K562 (cell line): ENCODE measurements at regions not wholly inside any gene's neighbourhood (a gene's known extent, or its start where the extent isn't known, plus 50 kb on each side); places are given as distances from the start of the nearest gene placed in this dataset.
A peak's percentile ranks its signal among the peaks of the same experiment; 100 is the strongest.

ENCODE experiments used
- CTBP1 ChIP-seq: fragments of 450-650 bp; IDR thresholded peaks from 2 replicates; pipeline ENCODE4 v1.6.1; 2016; ENCODE audit warnings: borderline replicate concordance
- HNRNPUL1 ChIP-seq: fragments of 200-400 bp; formaldehyde crosslinking; IDR thresholded peaks from 2 replicates; pipeline ENCODE4 v1.6.1; 2017; ENCODE audit warnings: low read length
- MYNN ChIP-seq, 2 experiments: sonication (generic); formaldehyde crosslinking in 1 of 2; IDR thresholded peaks; 2 replicates each; pipeline versions ENCODE4 v1.5.0 to v1.6.1; 2016 to 2020; ENCODE audit warnings: antibody characterized with exemption in 1 of 2, missing genetic modification reagents in 1 of 2
- SAFB ChIP-seq: fragments of 200-400 bp; formaldehyde crosslinking; IDR thresholded peaks from 2 replicates; pipeline ENCODE4 v1.6.1; 2017; ENCODE audit warnings: low read depth, low read length, borderline replicate concordance
- SP2 ChIP-seq: IDR thresholded peaks from 2 replicates; pipeline ENCODE4 v1.6.1; 2011; ENCODE audit warnings: mild to moderate bottlenecking, low read depth, low read length, moderate library complexity; ENCODE audit not compliant: poor library complexity, severe bottlenecking; ENCODE audit errors: extremely low read depth
- ZEB2 ChIP-seq: fragments of 450-650 bp; IDR thresholded peaks from 2 replicates; pipeline ENCODE4 v1.6.1; 2016
- ZNF184 ChIP-seq: sonication (generic); formaldehyde crosslinking; IDR thresholded peaks from 2 replicates; pipeline ENCODE4 v1.5.0; 2020; ENCODE audit warnings: missing genetic modification reagents
- ZNF263 ChIP-seq: sonication (generic); formaldehyde crosslinking; IDR thresholded peaks from 2 replicates; pipeline ENCODE4 v1.8.0; 2022; ENCODE audit warnings: mild to moderate bottlenecking, missing genetic modification reagents, borderline replicate concordance
- ZNF695 ChIP-seq: fragments of 450-650 bp; formaldehyde crosslinking; IDR thresholded peaks from 2 replicates; pipeline ENCODE4 v1.4.0; 2020; ENCODE audit warnings: mild to moderate bottlenecking, moderate library complexity
- TF ChIP-seq, protein P1 (sequence below): sonication (generic); formaldehyde crosslinking; IDR thresholded peaks from 2 replicates; pipeline ENCODE4 v1.8.1; 2023; ENCODE audit warnings: mild to moderate bottlenecking, missing genetic modification reagents
- TF ChIP-seq, protein P2 (sequence below): IDR thresholded peaks from 3 replicates; pipeline ENCODE4 v1.6.1; 2011; ENCODE audit warnings: borderline replicate concordance, mild to moderate bottlenecking; ENCODE audit not compliant: insufficient read length, insufficient read depth

DNA sequence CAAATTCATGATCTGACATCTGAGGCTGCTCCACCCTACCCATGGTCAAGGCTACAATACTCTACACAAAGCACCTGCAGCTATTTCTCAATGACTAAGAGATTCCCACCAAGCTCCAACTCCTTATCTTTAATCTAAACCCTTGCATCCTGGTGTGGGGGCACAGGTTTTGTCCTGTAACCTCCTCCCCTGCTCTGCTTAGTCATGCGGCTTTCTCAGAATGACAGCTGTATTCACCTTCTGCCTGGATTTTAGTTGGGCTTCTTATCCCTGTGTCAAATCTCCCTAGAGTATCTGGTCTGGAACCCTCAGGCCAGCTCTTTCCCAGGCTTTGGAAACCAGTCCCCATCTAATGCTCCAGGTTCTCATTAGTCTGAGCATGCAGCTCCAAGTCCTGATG lies 159.0 kb downstream of the BARHL2 start (continued):
- TF ChIP-seq, protein P1, sequence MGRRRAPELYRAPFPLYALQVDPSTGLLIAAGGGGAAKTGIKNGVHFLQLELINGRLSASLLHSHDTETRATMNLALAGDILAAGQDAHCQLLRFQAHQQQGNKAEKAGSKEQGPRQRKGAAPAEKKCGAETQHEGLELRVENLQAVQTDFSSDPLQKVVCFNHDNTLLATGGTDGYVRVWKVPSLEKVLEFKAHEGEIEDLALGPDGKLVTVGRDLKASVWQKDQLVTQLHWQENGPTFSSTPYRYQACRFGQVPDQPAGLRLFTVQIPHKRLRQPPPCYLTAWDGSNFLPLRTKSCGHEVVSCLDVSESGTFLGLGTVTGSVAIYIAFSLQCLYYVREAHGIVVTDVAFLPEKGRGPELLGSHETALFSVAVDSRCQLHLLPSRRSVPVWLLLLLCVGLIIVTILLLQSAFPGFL (CRISPR knock-in tag), result no peak
- TF ChIP-seq HNRNPUL1 (no peak), ZNF263 (CRISPR knock-in tag) (no peak), ZNF695 (CRISPR knock-in tag) (no peak), MYNN (IDR thresholded peaks at IDR 0.05) (no peak), MYNN (CRISPR knock-in tag; IDR thresholded peaks at IDR 0.05) (no peak), ZEB2 (peak; percentile 41; the same call in 1 of the 2 replicates), SP2 (no peak), SAFB (no peak), CTBP1 (peak; percentile 41; the same call in 1 of the 2 replicates), ZNF184 (CRISPR knock-in tag) (no peak)
- TF ChIP-seq, protein P2, sequence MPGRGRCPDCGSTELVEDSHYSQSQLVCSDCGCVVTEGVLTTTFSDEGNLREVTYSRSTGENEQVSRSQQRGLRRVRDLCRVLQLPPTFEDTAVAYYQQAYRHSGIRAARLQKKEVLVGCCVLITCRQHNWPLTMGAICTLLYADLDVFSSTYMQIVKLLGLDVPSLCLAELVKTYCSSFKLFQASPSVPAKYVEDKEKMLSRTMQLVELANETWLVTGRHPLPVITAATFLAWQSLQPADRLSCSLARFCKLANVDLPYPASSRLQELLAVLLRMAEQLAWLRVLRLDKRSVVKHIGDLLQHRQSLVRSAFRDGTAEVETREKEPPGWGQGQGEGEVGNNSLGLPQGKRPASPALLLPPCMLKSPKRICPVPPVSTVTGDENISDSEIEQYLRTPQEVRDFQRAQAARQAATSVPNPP, result no peak
